ENCODE measurements at regions not wholly inside any gene's neighbourhood (a gene's known extent, or its start where the extent isn't known, plus 50 kb on each side); places are given as distances from the start of the nearest gene placed in this dataset.

DNA sequence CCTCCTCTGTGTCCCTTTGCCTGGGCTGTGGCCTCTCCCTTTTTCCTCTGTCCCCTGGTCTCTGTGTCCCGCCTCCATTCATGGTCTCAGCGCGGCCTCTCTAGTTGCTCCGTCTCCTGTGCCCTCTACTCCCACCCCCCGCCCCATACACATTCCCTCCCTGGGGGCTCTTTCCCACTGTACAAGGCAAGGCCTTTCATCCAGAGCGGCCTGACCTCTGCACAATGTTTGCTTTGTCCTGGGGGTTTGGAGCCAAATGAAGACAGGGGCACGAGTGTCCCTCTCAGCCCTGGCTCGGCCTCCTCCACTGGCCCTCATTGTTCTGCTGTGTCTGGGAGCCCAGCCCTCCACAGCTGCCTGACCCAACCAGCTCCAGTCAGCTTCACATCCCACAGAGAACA, 678.6 kb downstream of the BCL11B start:
- Histone ChIP-seq H4K20me1 (replicated peaks; ENCODE audit: control insufficient read depth, extremely low read depth, insufficient read depth, low read length) (no peaks in the 10 kb centered on the region), H3K4me2 (ENCODE audit: insufficient read depth, low read length) (no peak overlapping the region), H3K27me3 (ENCODE audit: control insufficient read depth in 2 of 2, insufficient read depth in 2 of 2, low read length in 2 of 2) (no peaks in the 10 kb centered on the region), H2AFZ (ENCODE audit: low read depth, low read length) (no peak overlapping the region), H3K9me1 (replicated peaks; ENCODE audit: control insufficient read depth, extremely low read depth, insufficient read depth, low read length) (no peaks in the 10 kb centered on the region), H3K36me3 (ENCODE audit: control insufficient read depth in 2 of 2, extremely low read depth in 1 of 2, insufficient read depth in 2 of 2, low read length in 2 of 2) (no peaks in the 10 kb centered on the region), H3K9me3 (replicated peaks; ENCODE audit: control insufficient read depth, insufficient read depth, low read length) (peaks cover 2% of the 10 kb centered on the region), H3K9ac (replicated peaks; ENCODE audit: extremely low read depth, insufficient read depth, low read length) (no peak overlapping the region), H3K27ac (ENCODE audit: insufficient read depth, low read depth, low read length) (no peak overlapping the region), H3K4me1 (ENCODE audit: control insufficient read depth, extremely low read depth, insufficient read depth, low read length) (no peaks in the 10 kb centered on the region), H3K79me2 (ENCODE audit: control insufficient read depth, insufficient read depth, low read length) (no peaks in the 10 kb centered on the region), H3K4me3 (replicated peaks in 1 of 3; ENCODE audit: insufficient read depth in 1 of 3, low read depth in 1 of 3, low read length in 3 of 3) (no peak overlapping the region)
- ChIA-PET CTCF (no interaction called here), POLR2A (no interaction called here)
- dilution Hi-C loops (cut with MboI; ENCODE audit: extremely low pct_ligation_motif_present, low sequenced_read_pairs) (no loop called here), intact Hi-C loops (cut with micrococcal nuclease) (no loop called here)
- FAIRE-seq (no peak), DNase-seq (ENCODE audit: low read depth, low spot score) (no peak)
- TF ChIP-seq POLR2AphosphoS5 (IDR thresholded peaks at IDR 0.05; ENCODE audit: insufficient read depth, low read depth, low read length) = no peak
- TF ChIP-seq JUN (IDR thresholded peaks at IDR 0.05; ENCODE audit: borderline replicate concordance, insufficient read depth, insufficient read length, low read depth) = no peak
- no peak for TF ChIP-seq MYC (IDR thresholded peaks at IDR 0.05; ENCODE audit: low read depth, low read length)
- no peak for TF ChIP-seq POLR2A (IDR thresholded peaks at IDR 0.05; ENCODE audit: low read depth, low read length)
- TF ChIP-seq FOS (IDR thresholded peaks at IDR 0.05; ENCODE audit: borderline replicate concordance, insufficient read depth, low read length) = no peak
- TF ChIP-seq, protein P1, sequence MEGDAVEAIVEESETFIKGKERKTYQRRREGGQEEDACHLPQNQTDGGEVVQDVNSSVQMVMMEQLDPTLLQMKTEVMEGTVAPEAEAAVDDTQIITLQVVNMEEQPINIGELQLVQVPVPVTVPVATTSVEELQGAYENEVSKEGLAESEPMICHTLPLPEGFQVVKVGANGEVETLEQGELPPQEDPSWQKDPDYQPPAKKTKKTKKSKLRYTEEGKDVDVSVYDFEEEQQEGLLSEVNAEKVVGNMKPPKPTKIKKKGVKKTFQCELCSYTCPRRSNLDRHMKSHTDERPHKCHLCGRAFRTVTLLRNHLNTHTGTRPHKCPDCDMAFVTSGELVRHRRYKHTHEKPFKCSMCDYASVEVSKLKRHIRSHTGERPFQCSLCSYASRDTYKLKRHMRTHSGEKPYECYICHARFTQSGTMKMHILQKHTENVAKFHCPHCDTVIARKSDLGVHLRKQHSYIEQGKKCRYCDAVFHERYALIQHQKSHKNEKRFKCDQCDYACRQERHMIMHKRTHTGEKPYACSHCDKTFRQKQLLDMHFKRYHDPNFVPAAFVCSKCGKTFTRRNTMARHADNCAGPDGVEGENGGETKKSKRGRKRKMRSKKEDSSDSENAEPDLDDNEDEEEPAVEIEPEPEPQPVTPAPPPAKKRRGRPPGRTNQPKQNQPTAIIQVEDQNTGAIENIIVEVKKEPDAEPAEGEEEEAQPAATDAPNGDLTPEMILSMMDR (IDR thresholded peaks at IDR 0.05; ENCODE audit: extremely low read depth in 1 of 2, insufficient read depth in 1 of 2, low read depth in 1 of 2, low read length in 2 of 2) = no peak
- TF ChIP-seq, protein P2, sequence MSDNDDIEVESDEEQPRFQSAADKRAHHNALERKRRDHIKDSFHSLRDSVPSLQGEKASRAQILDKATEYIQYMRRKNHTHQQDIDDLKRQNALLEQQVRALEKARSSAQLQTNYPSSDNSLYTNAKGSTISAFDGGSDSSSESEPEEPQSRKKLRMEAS (IDR thresholded peaks at IDR 0.05; ENCODE audit: insufficient read depth, insufficient read length) = no peak
- TF ChIP-seq GATA2 (IDR thresholded peaks at IDR 0.05; ENCODE audit: insufficient read depth, insufficient read length, low read depth, low read length) = no peak
- TF ChIP-seq EZH2 (IDR thresholded peaks at IDR 0.05; ENCODE audit: borderline replicate concordance, low read depth, low read length, severe bottlenecking) = no peak
- no TSS peak for BruUV-seq (replicated peaks)
